Bronchial epithelial cell (primary cell): ENCODE measurements at regions not wholly inside any gene's neighbourhood (a gene's known extent, or its start where the extent isn't known, plus 50 kb on each side); places are given as distances from the start of the nearest gene placed in this dataset.
"Not testable (repeated sequence)": the region's sequence is repeated elsewhere in the genome, so short reads cannot be mapped to it uniquely, and the experiment has no call there.

Experiments
- DNase-seq: peaks from one replicate; pipeline ENCODE4 v3.0.0-alpha.2; 2010; ENCODE audit warnings: low read depth
- FAIRE-seq: peaks from 2 replicates; lab custom pipeline; 2011; peaks lifted over from hg19 to GRCh38; lab: Jason Lieb, UNC
- H3K27me3 ChIP-seq: 2 replicates; pipeline ENCODE4 v1.5.1; 2011; ENCODE audit warnings: low read length; ENCODE audit not compliant: control insufficient read depth, insufficient read depth
- H3K36me3 ChIP-seq: 2 replicates; pipeline ENCODE4 v1.5.1; 2011; ENCODE audit warnings: low read length; ENCODE audit not compliant: control insufficient read depth, insufficient read depth
- H3K4me3 ChIP-seq: 2 replicates; pipeline ENCODE4 v1.5.1; 2011; ENCODE audit warnings: mild to moderate bottlenecking, low read depth, low read length, control low read depth
- TF ChIP-seq, protein P1 (sequence below): IDR thresholded peaks from 2 replicates; pipeline ENCODE4 v1.5.1; 2011; ENCODE audit warnings: mild to moderate bottlenecking, moderate library complexity, low read length, control low read depth, inconsistent platforms; ENCODE audit not compliant: insufficient read depth, severe bottlenecking

DNA sequence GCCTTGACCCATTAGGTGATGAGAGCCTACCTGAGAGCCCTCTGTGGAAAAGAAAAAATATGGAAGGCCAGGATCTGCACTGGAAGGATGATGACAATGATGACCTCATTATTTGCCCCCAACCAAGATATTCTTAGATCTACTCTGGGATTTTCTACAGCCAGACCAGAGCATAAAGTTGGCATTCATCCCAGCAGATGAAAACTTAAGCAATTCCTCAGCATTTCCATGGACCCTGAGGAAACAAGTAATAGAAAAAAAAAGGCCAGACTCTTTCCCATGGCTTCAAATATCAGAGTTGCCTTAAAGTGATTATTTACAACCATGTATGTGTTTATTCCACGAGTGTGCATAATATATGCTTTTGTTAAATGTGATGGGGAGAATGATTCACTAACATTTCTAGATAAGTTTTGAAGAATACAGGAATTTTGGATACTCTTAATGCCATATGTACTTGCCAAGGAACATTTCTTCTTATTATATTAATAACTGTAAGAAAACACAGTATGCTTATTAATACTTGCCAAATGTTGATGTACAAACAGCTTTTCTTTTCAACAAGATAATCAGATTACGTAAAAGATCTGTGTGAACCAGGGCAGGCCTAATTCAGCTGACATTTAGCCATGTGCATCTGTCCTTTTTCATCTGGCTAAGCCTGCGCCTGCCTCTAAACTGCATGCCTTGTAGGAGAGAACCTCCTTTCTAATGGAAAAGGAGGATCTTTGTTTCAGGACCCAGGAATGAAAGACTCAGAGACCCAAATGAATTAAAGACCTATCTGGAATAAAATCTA is 94.8 kb downstream of the ARRDC3 start:
- no peak overlapping the region for H3K4me3 ChIP-seq
- TF ChIP-seq, protein P1, sequence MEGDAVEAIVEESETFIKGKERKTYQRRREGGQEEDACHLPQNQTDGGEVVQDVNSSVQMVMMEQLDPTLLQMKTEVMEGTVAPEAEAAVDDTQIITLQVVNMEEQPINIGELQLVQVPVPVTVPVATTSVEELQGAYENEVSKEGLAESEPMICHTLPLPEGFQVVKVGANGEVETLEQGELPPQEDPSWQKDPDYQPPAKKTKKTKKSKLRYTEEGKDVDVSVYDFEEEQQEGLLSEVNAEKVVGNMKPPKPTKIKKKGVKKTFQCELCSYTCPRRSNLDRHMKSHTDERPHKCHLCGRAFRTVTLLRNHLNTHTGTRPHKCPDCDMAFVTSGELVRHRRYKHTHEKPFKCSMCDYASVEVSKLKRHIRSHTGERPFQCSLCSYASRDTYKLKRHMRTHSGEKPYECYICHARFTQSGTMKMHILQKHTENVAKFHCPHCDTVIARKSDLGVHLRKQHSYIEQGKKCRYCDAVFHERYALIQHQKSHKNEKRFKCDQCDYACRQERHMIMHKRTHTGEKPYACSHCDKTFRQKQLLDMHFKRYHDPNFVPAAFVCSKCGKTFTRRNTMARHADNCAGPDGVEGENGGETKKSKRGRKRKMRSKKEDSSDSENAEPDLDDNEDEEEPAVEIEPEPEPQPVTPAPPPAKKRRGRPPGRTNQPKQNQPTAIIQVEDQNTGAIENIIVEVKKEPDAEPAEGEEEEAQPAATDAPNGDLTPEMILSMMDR: no peak
- DNase-seq (no peak), FAIRE-seq (no peak)
- no peaks in the 10 kb centered on the region for H3K27me3 ChIP-seq
- no peaks in the 10 kb centered on the region for H3K36me3 ChIP-seq

DNA sequence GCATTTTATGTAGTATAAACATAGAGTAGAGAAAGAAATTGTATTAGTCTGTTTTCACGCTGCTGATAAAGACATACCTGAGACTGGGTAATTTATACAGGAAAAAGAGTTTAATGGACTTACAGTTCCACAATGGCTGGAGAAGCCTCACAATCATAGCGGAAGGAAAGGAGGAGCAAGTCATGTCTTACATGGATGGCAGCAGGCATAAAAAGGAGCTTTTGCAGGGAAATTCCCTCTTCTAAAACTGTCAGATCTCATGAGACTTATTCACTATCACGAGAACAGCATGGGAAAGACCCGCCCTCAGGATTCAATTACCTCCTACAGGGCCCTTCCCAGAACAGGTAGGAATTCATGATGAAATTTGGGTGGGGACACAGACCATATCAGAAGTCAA is 98.1 kb downstream of the ARRDC3 start:
- H3K36me3 ChIP-seq, DNase-seq, FAIRE-seq, H3K27me3 ChIP-seq, H3K4me3 ChIP-seq: not testable (repeated sequence)

DNA sequence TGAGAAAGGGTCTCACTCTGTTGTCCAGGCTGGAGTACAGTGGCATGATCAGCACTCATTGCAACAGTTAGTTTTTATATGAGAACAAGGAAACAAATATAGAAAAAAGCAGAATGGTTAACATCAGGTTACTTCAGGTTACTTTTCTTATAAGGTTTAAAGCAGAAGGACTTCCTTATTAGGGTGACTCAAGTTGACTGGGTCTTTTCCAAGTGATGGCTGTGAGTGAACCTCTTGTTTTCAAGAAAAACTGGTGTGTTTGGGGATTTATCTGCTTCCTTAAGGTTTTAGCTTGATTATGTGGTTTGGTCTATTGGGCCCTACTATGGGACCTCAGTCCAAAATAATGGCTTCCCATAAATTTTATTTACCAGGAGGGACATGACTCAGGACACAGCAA is 99.2 kb downstream of the ARRDC3 start:
- FAIRE-seq (no peak), DNase-seq (peak; percentile 61)
- Histone ChIP-seq H3K4me3 (no peak overlapping the region), H3K36me3 (no peaks in the 10 kb centered on the region), H3K27me3 (no peaks in the 10 kb centered on the region)
- TF ChIP-seq, protein P1: no peak

DNA sequence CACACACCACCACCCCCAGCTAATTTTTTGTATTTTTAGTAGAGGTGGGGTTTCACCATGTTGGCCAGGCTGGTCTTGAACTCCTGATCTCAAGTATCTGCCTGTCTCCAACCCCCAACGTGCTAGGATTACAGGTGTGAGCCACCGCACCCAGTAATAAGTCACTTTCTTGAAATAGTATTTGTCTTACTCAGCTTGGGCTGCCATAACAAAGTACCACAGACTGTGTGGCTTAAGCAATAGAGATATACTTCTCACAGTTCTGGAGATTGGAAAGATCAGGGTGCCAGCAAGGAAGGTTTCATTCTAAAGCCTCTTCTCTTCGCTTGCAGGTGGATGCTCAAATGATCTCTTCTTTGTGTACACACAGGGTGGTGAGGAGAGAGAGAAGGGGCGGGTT is 99.8 kb downstream of the ARRDC3 start:
- DNase-seq (peak; percentile 36), FAIRE-seq (no peak)
- TF ChIP-seq, protein P1: no peak
- H3K4me3 ChIP-seq: no peak overlapping the region
- H3K27me3 ChIP-seq: no peaks in the 10 kb centered on the region
- H3K36me3 ChIP-seq: no peaks in the 10 kb centered on the region

DNA sequence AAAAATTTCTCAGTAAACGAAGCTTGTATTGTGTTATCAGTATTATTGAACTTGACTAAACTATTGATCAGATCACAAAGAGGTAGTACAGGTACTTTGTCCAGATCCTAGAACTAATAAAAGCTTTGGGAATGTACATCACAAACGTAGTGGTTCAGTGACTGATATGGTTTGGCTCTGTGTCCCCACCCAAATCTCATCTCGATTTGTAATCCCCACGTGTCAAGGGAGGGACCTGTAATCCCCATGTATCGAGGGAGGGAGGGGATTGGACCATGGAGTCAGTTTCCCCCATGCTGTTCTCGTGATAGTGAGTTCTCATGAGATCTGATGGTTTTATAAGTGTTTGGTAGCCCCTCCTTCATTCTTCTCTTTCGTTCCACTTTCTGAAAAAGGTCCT is 100.9 kb downstream of the ARRDC3 start:
- no peaks in the 10 kb centered on the region for H3K36me3 ChIP-seq
- FAIRE-seq (no peak), DNase-seq (no peak)
- H3K4me3 ChIP-seq: no peak overlapping the region
- TF ChIP-seq, protein P1: no peak
- H3K27me3 ChIP-seq: no peaks in the 10 kb centered on the region

DNA sequence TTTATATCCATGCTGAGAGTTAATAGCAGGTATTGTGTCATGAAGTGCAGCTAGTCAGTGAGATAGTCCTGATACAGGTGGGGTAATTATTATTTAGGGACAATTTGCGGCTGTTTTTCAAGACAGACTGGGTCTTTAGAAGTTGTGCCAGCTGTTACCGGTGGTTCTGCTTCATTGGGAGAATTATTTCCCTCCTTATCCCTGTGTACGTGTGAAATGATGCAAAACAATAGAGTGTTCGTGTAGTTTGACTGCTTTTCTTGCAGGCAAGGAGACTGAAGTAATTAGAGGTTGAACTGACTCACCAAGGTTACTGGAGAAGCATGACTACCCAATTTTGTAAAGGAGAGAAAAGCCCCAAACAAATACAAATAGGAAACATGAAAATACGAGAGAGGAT is 101.7 kb downstream of the ARRDC3 start:
- H3K27me3 ChIP-seq: no peaks in the 10 kb centered on the region
- no peak for FAIRE-seq
- H3K36me3 ChIP-seq: no peaks in the 10 kb centered on the region
- TF ChIP-seq, protein P1: no peak
- no peak overlapping the region for H3K4me3 ChIP-seq
- DNase-seq: peak; percentile 89
